HG03354 (cell line): ENCODE measurements at regions not wholly inside any gene's neighbourhood (a gene's known extent, or its start where the extent isn't known, plus 50 kb on each side); places are given as distances from the start of the nearest gene placed in this dataset.

Source experiments
- ATAC-seq: cut with Tn5 transposase; IDR thresholded peaks from one replicate; pipeline ENCODE4 v1.9.1; 2021; ENCODE audit warnings: mild to moderate bottlenecking; ENCODE audit not compliant: unreplicated experiment, poor library complexity, severe bottlenecking

GRCh38 chr5:26295541-26295940 lies 742.8 kb downstream of the CDH9 start:
- ATAC-seq = no peak

GRCh38 chr5:26282190-26282589 lies 756.2 kb downstream of the CDH9 start:
- no peak for ATAC-seq

GRCh38 chr5:26278078-26278477 lies 760.3 kb downstream of the CDH9 start:
- ATAC-seq = no peak

GRCh38 chr5:26259081-26259480 lies 779.3 kb downstream of the CDH9 start:
- ATAC-seq = no peak

- ATAC-seq = no peak
Observed at GRCh38 chr5:26245321-26245720, 793.1 kb downstream of the CDH9 start.

GRCh38 chr5:26239588-26239987 lies 798.8 kb downstream of the CDH9 start:
- no peak for ATAC-seq

GRCh38 chr5:26237489-26237888 lies 800.9 kb downstream of the CDH9 start:
- ATAC-seq = no peak

- no peak for ATAC-seq
Observed at GRCh38 chr5:26236936-26237335, 801.5 kb downstream of the CDH9 start.

GRCh38 chr5:26232706-26233105 lies 805.7 kb downstream of the CDH9 start:
- no peak for ATAC-seq

- no peak for ATAC-seq
Observed at GRCh38 chr5:26231316-26231715, 807.1 kb downstream of the CDH9 start.

- ATAC-seq = no peak
Observed at GRCh38 chr5:26229848-26230247, 808.5 kb downstream of the CDH9 start.

GRCh38 chr5:26227245-26227644 lies 811.1 kb downstream of the CDH9 start:
- no peak for ATAC-seq

GRCh38 chr5:26205121-26205520 lies 833.3 kb downstream of the CDH9 start:
- no peak for ATAC-seq

GRCh38 chr5:26193626-26194025 lies 844.8 kb downstream of the CDH9 start:
- no peak for ATAC-seq

GRCh38 chr5:26192486-26192885 lies 845.9 kb downstream of the CDH9 start:
- ATAC-seq = no peak

- ATAC-seq = no peak
Observed at GRCh38 chr5:26181582-26181981, 856.8 kb downstream of the CDH9 start.

- ATAC-seq = no peak
Observed at GRCh38 chr5:26148569-26149107, 889.7 kb downstream of the CDH9 start.

- no peak for ATAC-seq
Observed at GRCh38 chr5:26143259-26143658, 895.1 kb downstream of the CDH9 start.

GRCh38 chr5:26121338-26121737 lies 917.0 kb downstream of the CDH9 start:
- ATAC-seq = no peak

GRCh38 chr5:26104175-26104574 lies 934.2 kb downstream of the CDH9 start:
- ATAC-seq = no peak

GRCh38 chr5:26060212-26060611 lies 978.2 kb downstream of the CDH9 start:
- ATAC-seq = no peak

GRCh38 chr5:26054594-26054993 lies 983.8 kb downstream of the CDH9 start:
- no peak for ATAC-seq
